IMR-90 (cell line): ENCODE measurements at regions not wholly inside any gene's neighbourhood (a gene's known extent, or its start where the extent isn't known, plus 50 kb on each side); places are given as distances from the start of the nearest gene placed in this dataset.

ENCODE experiments used
- ATAC-seq: fragments of 200-7000 bp; cut with Tn5 transposase; 2 replicates; pipeline ENCODE4 v1.9.1; 2020; ENCODE audit warnings: low read depth, mild to moderate bottlenecking, moderate library complexity
- BruUV-seq: library from RNA; stranded (reverse); fragments of 400-500 nt; replicated peaks from 2 replicates; lab custom pipeline; 2021; lab: Mats Ljungman, UMichigan
- CTCF ChIA-PET: fragments of 300-600 bp; formaldehyde crosslinking; extraction: SDS; loops from one replicate; lab custom pipeline; 2021; ENCODE audit warnings: antibody characterized with exemption; lab: Yijun Ruan, JAX
- POLR2A ChIA-PET: fragments of 300-600 bp; sonication (Branson Sonifier 250); formaldehyde crosslinking; loops from one replicate; lab custom pipeline; 2022; ENCODE audit warnings: antibody characterized with exemption; ENCODE audit not compliant: unreplicated experiment; lab: Charles Lee
- DNase-seq: peaks from one replicate; pipeline ENCODE4 v3.0.0; 2013
- H2AFZ ChIP-seq: replicated peaks from 2 replicates; pipeline ENCODE3; 2013; ENCODE audit warnings: low read length, mild to moderate bottlenecking; ENCODE audit not compliant: poor library complexity
- H2AK5ac ChIP-seq: 2 replicates; pipeline ENCODE4 v1.6.1; 2013; ENCODE audit warnings: low read depth, low read length, inconsistent platforms
- H2AK9ac ChIP-seq: replicated peaks from 2 replicates; pipeline ENCODE3; 2013; ENCODE audit warnings: mild to moderate bottlenecking, low read depth, low read length, moderate library complexity; ENCODE audit not compliant: poor library complexity
- H2BK120ac ChIP-seq: 2 replicates; pipeline ENCODE4 v1.6.1; 2013; ENCODE audit warnings: low read depth, low read length, inconsistent platforms
- H2BK15ac ChIP-seq: 3 replicates; pipeline ENCODE4 v1.6.1; 2013; ENCODE audit warnings: low read depth, low read length, inconsistent platforms
- H2BK20ac ChIP-seq: 2 replicates; pipeline ENCODE4 v1.6.1; 2013; ENCODE audit warnings: low read depth, mild to moderate bottlenecking, inconsistent platforms, low read length, moderate library complexity
- H2BK5ac ChIP-seq: 2 replicates; pipeline ENCODE4 v1.6.1; 2013; ENCODE audit warnings: mild to moderate bottlenecking, low read depth, low read length, inconsistent platforms; ENCODE audit not compliant: poor library complexity, severe bottlenecking
- H3K14ac ChIP-seq: replicated peaks from 2 replicates; pipeline ENCODE4 v1.6.1; 2013; ENCODE audit warnings: low read depth, low read length, inconsistent platforms
- H3K18ac ChIP-seq: 2 replicates; pipeline ENCODE4 v1.6.1; 2013; ENCODE audit warnings: low read depth, low read length, control low read depth
- H3K23ac ChIP-seq: 2 replicates; pipeline ENCODE4 v1.6.1; 2013; ENCODE audit warnings: low read depth, low read length, inconsistent platforms
- H3K27ac ChIP-seq: 2 replicates; pipeline ENCODE4 v1.5.1; 2013; ENCODE audit warnings: mild to moderate bottlenecking, control low read depth, low read length; ENCODE audit not compliant: insufficient read depth
- H3K27me3 ChIP-seq: 2 replicates; pipeline ENCODE4 v1.6.1; 2013; ENCODE audit warnings: low read length; ENCODE audit not compliant: control insufficient read depth, insufficient read depth
- H3K36me3 ChIP-seq: 2 replicates; pipeline ENCODE4 v1.6.1; 2013; ENCODE audit warnings: low read length, mixed read lengths; ENCODE audit not compliant: control insufficient read depth, insufficient read depth
- H3K4ac ChIP-seq: 2 replicates; pipeline ENCODE4 v1.6.1; 2013; ENCODE audit warnings: low read depth, low read length, inconsistent platforms
- H3K4me1 ChIP-seq: 2 replicates; pipeline ENCODE4 v1.6.1; 2013; ENCODE audit warnings: low read length, mixed read lengths; ENCODE audit not compliant: control insufficient read depth, insufficient read depth
- H3K4me2 ChIP-seq: 2 replicates; pipeline ENCODE4 v1.6.1; 2013; ENCODE audit warnings: low read depth, mild to moderate bottlenecking, control low read depth, low read length, moderate library complexity
- H3K4me3 ChIP-seq: 2 replicates; pipeline ENCODE4 v1.5.1; 2013; ENCODE audit warnings: low read depth, mild to moderate bottlenecking, control low read depth, low read length, moderate library complexity; ENCODE audit not compliant: insufficient read depth
- H3K56ac ChIP-seq: 2 replicates; pipeline ENCODE4 v1.6.1; 2013; ENCODE audit warnings: low read length, inconsistent platforms; ENCODE audit not compliant: insufficient read depth; ENCODE audit errors: extremely low read depth
- H3K79me1 ChIP-seq, 2 experiments: 2 replicates each; pipeline ENCODE4 v1.6.1; 2013; ENCODE audit warnings: low read length in 2 of 2, inconsistent platforms in 1 of 2, low read depth in 1 of 2
- H3K9ac ChIP-seq: 2 replicates; pipeline ENCODE4 v1.6.1; 2013; ENCODE audit warnings: low read depth, low read length, control low read depth
- H3K9me1 ChIP-seq: 2 replicates; pipeline ENCODE4 v1.6.1; 2013; ENCODE audit warnings: low read length, inconsistent platforms; ENCODE audit not compliant: insufficient read depth
- H3K9me3 ChIP-seq: 2 replicates; pipeline ENCODE4 v1.6.1; 2013; ENCODE audit warnings: low read length; ENCODE audit not compliant: control insufficient read depth, insufficient read depth
- H4K20me1 ChIP-seq: 2 replicates; pipeline ENCODE4 v1.6.1; 2013; ENCODE audit warnings: low read length, inconsistent platforms; ENCODE audit not compliant: insufficient read depth
- H4K5ac ChIP-seq: 2 replicates; pipeline ENCODE4 v1.6.1; 2013; ENCODE audit warnings: mild to moderate bottlenecking, low read depth, low read length, control low read depth
- H4K8ac ChIP-seq, 2 experiments: 2 replicates each; pipeline ENCODE4 v1.6.1; 2013; ENCODE audit warnings: low read depth in 2 of 2, low read length in 2 of 2, control low read depth in 1 of 2, inconsistent platforms in 1 of 2
- H4K91ac ChIP-seq: 2 replicates; pipeline ENCODE4 v1.6.1; 2013; ENCODE audit warnings: low read depth, low read length, inconsistent platforms; ENCODE audit not compliant: insufficient read depth
- BHLHE40 ChIP-seq: fragments of 150-350 bp; IDR thresholded peaks from 2 replicates; pipeline ENCODE4 v1.6.1; 2016; ENCODE audit warnings: mild to moderate bottlenecking, low read depth, low read length
- WGBS, 2 experiments: methylation state at CpG; one replicate each; pipeline versions ENCODE4 v1.1.5 to v1.1.7; 2013; ENCODE audit warnings: missing lambda C conversion rate in 2 of 2; ENCODE audit not compliant: insufficient read length in 1 of 2; ENCODE audit errors: extremely low coverage in 2 of 2; 5-methylcytosine and 5-hydroxymethylcytosine counted together
- dilution Hi-C: fragments of 300-500 bp; cut with HindIII; formaldehyde crosslinking; loops from one replicate; pipeline ENCODE4 v1.14.3; 2018; ENCODE audit warnings: low sequenced_read_pairs; ENCODE audit not compliant: unreplicated experiment
- in situ Hi-C: fragments of 300-500 bp; cut with MboI; formaldehyde crosslinking; loops from 3 replicates; pipeline ENCODE4 v1.14.3; 2019; ENCODE audit warnings: low sequenced_read_pairs, inconsistent platforms, mixed read lengths
- intact Hi-C: fragments of 100-400 bp; cut with micrococcal nuclease; formaldehyde crosslinking; loops from 2 replicates; pipeline ENCODE4 v1.10.0; 2022

- no peak for ATAC-seq
- in situ Hi-C loops = no loop called here
- CTCF ChIA-PET = interaction anchor here (0.6 kb wide), 1 partner anchor 288 kb away, joined by 3 read pairs; no protein-coding TSS in a partner anchor
These were observed 234.8 kb upstream of the PIK3C3 start for GRCh38 chr18:41720226-41720625.

More at GRCh38 chr18:41720226-41720625, 234.8 kb upstream of the PIK3C3 start:
- no peak overlapping the region for H2BK120ac ChIP-seq
- no TSS peak for BruUV-seq
- H3K4me3 ChIP-seq = no peak overlapping the region
- no peak overlapping the region for H2AK9ac ChIP-seq
- intact Hi-C loops (no loop called here), dilution Hi-C loops (no loop called here)
- POLR2A ChIA-PET = no interaction called here
- H2BK5ac ChIP-seq = no peak overlapping the region
- H3K18ac ChIP-seq = no peak overlapping the region
- H2AFZ ChIP-seq = no peak overlapping the region
- H3K23ac ChIP-seq = no peak overlapping the region
- no peak overlapping the region for H3K14ac ChIP-seq
- H4K5ac ChIP-seq = no peak overlapping the region
- H3K9ac ChIP-seq = no peak overlapping the region
- no peak overlapping the region for H4K91ac ChIP-seq
- no peak for TF ChIP-seq BHLHE40
- no peak overlapping the region for H3K27ac ChIP-seq
- no peaks in the 10 kb centered on the region for H3K4me1 ChIP-seq
- no peaks in the 10 kb centered on the region for H3K9me3 ChIP-seq
- no peak overlapping the region for H3K56ac ChIP-seq
- no peaks in the 10 kb centered on the region for H3K79me1 ChIP-seq
- no CpG with 5 or more reads among the region's 2 CpGs for WGBS, 2 experiments
- no peaks in the 10 kb centered on the region for H3K9me1 ChIP-seq
- H2BK15ac ChIP-seq = no peak overlapping the region
- H4K20me1 ChIP-seq = no peaks in the 10 kb centered on the region
- no peak overlapping the region for H2AK5ac ChIP-seq
- no peaks in the 10 kb centered on the region for H3K27me3 ChIP-seq
- no peak overlapping the region for H2BK20ac ChIP-seq
- no peak overlapping the region for H3K4ac ChIP-seq
- H3K4me2 ChIP-seq = no peak overlapping the region
- no peak overlapping the region for H4K8ac ChIP-seq
- no peak for DNase-seq
- H3K36me3 ChIP-seq = no peaks in the 10 kb centered on the region
